ENCODE measurements at regions not wholly inside any gene's neighbourhood (a gene's known extent, or its start where the extent isn't known, plus 50 kb on each side); places are given as distances from the start of the nearest gene placed in this dataset.

DNA sequence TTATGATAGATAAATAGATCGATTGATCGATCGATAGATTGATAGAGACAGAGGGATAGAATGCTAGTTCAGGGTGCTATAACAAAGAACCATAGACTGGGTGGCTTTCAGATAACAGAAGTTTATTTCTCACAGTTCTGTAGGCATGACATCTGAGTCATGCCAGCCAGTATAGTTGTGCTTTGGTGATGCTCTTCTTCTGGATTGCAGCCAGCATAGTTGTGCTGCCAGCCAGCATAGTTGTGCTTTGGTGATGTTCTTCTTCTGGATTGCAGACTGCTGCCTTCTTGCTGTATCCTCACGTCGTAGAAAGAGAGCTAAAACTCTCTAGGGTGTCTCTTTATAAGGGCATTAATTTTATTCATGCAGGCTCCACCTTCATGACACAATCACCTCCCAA, 860.8 kb downstream of the BRINP3 start:
- no peak overlapping the region for H3K27ac Mint-ChIP-seq

DNA sequence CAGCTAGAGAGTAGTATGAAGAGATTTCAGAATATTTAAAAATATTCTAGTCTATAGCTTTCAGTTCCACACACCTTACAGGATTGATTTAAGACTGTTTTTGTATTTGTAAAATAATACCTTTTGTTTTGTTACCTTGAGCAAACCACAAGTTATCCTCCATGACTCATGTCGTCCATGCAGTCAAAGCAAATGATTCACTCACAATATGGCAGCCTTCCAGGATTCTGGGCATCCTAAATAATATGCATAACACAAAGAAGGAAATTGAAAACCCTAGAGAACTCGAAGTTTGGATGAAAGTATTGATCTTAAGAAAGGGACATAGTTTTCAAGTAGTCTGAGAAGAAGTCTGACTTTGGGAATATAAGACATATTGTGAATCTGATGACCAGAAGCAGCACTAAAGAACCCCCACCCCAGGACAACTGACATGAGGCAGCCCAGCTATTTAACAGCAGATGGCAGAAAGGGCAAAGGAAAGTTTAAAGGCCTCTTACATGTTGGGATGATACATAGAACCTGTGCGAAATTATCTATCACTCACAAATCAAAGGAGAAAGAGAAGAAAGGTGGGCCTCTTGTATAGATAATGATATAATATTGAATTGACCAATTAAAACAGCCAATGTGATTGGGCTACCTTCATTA, 857.9 kb downstream of the BRINP3 start:
- TF ChIP-seq, protein P1, sequence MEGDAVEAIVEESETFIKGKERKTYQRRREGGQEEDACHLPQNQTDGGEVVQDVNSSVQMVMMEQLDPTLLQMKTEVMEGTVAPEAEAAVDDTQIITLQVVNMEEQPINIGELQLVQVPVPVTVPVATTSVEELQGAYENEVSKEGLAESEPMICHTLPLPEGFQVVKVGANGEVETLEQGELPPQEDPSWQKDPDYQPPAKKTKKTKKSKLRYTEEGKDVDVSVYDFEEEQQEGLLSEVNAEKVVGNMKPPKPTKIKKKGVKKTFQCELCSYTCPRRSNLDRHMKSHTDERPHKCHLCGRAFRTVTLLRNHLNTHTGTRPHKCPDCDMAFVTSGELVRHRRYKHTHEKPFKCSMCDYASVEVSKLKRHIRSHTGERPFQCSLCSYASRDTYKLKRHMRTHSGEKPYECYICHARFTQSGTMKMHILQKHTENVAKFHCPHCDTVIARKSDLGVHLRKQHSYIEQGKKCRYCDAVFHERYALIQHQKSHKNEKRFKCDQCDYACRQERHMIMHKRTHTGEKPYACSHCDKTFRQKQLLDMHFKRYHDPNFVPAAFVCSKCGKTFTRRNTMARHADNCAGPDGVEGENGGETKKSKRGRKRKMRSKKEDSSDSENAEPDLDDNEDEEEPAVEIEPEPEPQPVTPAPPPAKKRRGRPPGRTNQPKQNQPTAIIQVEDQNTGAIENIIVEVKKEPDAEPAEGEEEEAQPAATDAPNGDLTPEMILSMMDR (IDR thresholded peaks at IDR 0.05; ENCODE audit: unreplicated experiment) = no peak
- Mint-ChIP-seq H3K9me3 (ENCODE audit: low read depth) (no peaks in the 10 kb centered on the region), H3K27ac (no peak overlapping the region), H3K4me1 (ENCODE audit: low read depth) (no peaks in the 10 kb centered on the region), H3K4me3 (ENCODE audit: low read depth) (no peak overlapping the region), H3K27me3 (no peaks in the 10 kb centered on the region), H3K36me3 (ENCODE audit: insufficient read depth) (no peaks in the 10 kb centered on the region)
- DNase-seq (ENCODE audit: low spot score, unreplicated experiment) = no peak

More for the DNA sequence above, 860.8 kb downstream of the BRINP3 start:
- Mint-ChIP-seq H3K27me3 (no peaks in the 10 kb centered on the region), H3K9me3 (ENCODE audit: low read depth) (no peaks in the 10 kb centered on the region), H3K4me3 (ENCODE audit: low read depth) (no peak overlapping the region), H3K36me3 (ENCODE audit: insufficient read depth) (no peaks in the 10 kb centered on the region), H3K4me1 (ENCODE audit: low read depth) (no peaks in the 10 kb centered on the region)
- TF ChIP-seq, protein P1 (IDR thresholded peaks at IDR 0.05; ENCODE audit: unreplicated experiment) = no peak
- DNase-seq (ENCODE audit: low spot score, unreplicated experiment) = no peak

DNA sequence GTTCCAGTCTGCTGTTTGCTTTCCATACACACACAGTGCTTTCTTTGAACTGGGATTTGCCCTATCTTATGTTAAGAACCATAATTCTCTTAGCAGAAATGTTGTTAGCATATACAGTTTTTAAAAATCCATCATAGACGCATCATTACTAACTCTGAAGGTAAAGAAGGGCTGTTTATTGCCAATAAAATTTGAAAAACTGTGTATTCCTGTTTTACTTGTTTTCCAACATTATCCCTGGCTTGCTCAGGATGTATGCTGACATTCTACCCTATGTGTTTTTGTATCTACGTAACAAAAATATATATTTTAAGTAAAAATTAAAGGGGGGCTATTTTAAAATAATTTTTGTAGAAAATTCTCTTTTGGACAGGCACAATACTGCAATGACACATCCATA, 857.2 kb downstream of the BRINP3 start:
- TF ChIP-seq, protein P1 (IDR thresholded peaks at IDR 0.05; ENCODE audit: unreplicated experiment) = no peak
- no peak overlapping the region for H3K27ac Mint-ChIP-seq
- DNase-seq (ENCODE audit: low spot score, unreplicated experiment) = no peak
- H3K4me3 Mint-ChIP-seq (ENCODE audit: low read depth) = no peak overlapping the region
- H3K27me3 Mint-ChIP-seq = no peaks in the 10 kb centered on the region
- no peaks in the 10 kb centered on the region for H3K9me3 Mint-ChIP-seq (ENCODE audit: low read depth)
- H3K36me3 Mint-ChIP-seq (ENCODE audit: insufficient read depth) = no peaks in the 10 kb centered on the region
- H3K4me1 Mint-ChIP-seq (ENCODE audit: low read depth) = no peaks in the 10 kb centered on the region

DNA sequence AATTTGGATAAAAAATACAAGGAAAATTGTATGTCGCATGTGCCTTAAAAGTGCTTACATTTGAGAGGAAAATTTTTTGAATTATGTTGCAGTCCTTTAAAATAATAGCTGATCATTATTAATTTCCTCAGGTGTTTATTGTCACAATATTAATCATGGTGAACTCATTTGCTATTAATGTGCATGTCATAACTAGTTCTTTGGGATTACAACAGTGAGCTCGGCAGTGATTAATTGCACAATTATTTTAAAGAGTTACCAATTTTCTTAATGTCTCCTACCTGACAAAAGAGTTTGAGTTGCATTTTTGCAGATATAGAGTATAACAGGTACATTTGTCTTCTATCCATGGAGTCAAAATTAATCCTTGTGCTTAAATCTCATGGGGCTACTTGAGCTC, 854.3 kb downstream of the BRINP3 start:
- no peak for DNase-seq (ENCODE audit: low spot score, unreplicated experiment)
- peaks cover 3% of the 10 kb centered on the region for H3K4me1 Mint-ChIP-seq (ENCODE audit: low read depth)
- no peak overlapping the region for H3K4me3 Mint-ChIP-seq (ENCODE audit: low read depth)
- no peaks in the 10 kb centered on the region for H3K9me3 Mint-ChIP-seq (ENCODE audit: low read depth)
- TF ChIP-seq, protein P1 (IDR thresholded peaks at IDR 0.05; ENCODE audit: unreplicated experiment) = no peak
- H3K27ac Mint-ChIP-seq = no peak overlapping the region
- no peaks in the 10 kb centered on the region for H3K27me3 Mint-ChIP-seq
- H3K36me3 Mint-ChIP-seq (ENCODE audit: insufficient read depth) = no peaks in the 10 kb centered on the region

DNA sequence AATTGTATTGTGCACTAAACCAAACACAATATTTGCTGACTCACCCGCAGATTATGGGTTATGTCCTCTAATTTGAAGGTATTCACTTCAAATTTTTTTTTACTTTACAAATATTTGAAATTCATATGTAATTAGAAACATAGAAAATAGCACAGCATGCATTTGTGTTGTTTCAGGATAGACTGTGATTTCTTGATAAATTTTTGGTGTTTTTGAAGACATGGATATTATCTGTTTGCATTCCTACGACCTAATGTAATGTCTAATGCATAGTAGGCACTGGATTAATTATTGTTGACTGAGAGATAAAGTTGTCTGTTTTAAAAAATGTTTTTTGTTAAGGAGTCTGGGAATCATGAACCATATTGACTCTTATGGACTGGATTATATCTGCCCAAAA, 850.2 kb downstream of the BRINP3 start:
- DNase-seq (ENCODE audit: low spot score, unreplicated experiment) = no peak
- no peaks in the 10 kb centered on the region for H3K27me3 Mint-ChIP-seq
- H3K27ac Mint-ChIP-seq = no peak overlapping the region
- TF ChIP-seq, protein P1 (IDR thresholded peaks at IDR 0.05; ENCODE audit: unreplicated experiment) = no peak
- H3K4me3 Mint-ChIP-seq (ENCODE audit: low read depth) = no peak overlapping the region
- H3K4me1 Mint-ChIP-seq (ENCODE audit: low read depth) = peaks cover 3% of the 10 kb centered on the region
- no peaks in the 10 kb centered on the region for H3K36me3 Mint-ChIP-seq (ENCODE audit: insufficient read depth)
- no peaks in the 10 kb centered on the region for H3K9me3 Mint-ChIP-seq (ENCODE audit: low read depth)

Data from progenitor cell of endocrine pancreas (in vitro differentiated cells).